ENCODE measurements at regions not wholly inside any gene's neighbourhood (a gene's known extent, or its start where the extent isn't known, plus 50 kb on each side); places are given as distances from the start of the nearest gene placed in this dataset.

GRCh38 chr18:14917311-14917710 is 169.3 kb downstream of the ANKRD30B start:
- Histone ChIP-seq H3K18ac (ENCODE audit: low read depth, low read length) (no peak overlapping the region), H2AK5ac (ENCODE audit: low read depth, low read length) (no peak overlapping the region), H3K9ac (ENCODE audit: low read depth, low read length) (no peak overlapping the region), H3K4me2 (ENCODE audit: low read depth, low read length) (no peak overlapping the region), H3K4me1 (ENCODE audit: control insufficient read depth, insufficient read depth, low read length) (no peaks in the 10 kb centered on the region), H4K91ac (ENCODE audit: insufficient read depth, low read depth, low read length) (no peak overlapping the region), H4K5ac (ENCODE audit: low read depth, low read length) (no peak overlapping the region), H3K9me1 (ENCODE audit: insufficient read depth, low read length) (no peaks in the 10 kb centered on the region), H3K27me3 (ENCODE audit: control insufficient read depth, insufficient read depth, low read length) (no peaks in the 10 kb centered on the region), H3K36me3 (ENCODE audit: control insufficient read depth, insufficient read depth, low read length) (no peaks in the 10 kb centered on the region), H3K4me3 (ENCODE audit: insufficient read depth, low read depth, low read length) (no peak overlapping the region), H2BK15ac (ENCODE audit: low read depth, low read length) (no peak overlapping the region), H2BK5ac (ENCODE audit: low read depth, low read length, poor library complexity, severe bottlenecking) (no peak overlapping the region), H3K14ac (replicated peaks; ENCODE audit: low read depth, low read length) (no peak overlapping the region), H2BK120ac (ENCODE audit: low read depth, low read length) (no peak overlapping the region), H3K23ac (ENCODE audit: low read depth, low read length) (no peak overlapping the region), H3K27ac (ENCODE audit: insufficient read depth, low read length) (no peak overlapping the region), H4K20me1 (ENCODE audit: insufficient read depth, low read length) (no peaks in the 10 kb centered on the region), H2BK20ac (ENCODE audit: low read depth, low read length) (no peak overlapping the region), H3K79me1 (ENCODE audit: low read depth in 1 of 2, low read length in 2 of 2) (no peaks in the 10 kb centered on the region), H3K56ac (ENCODE audit: extremely low read depth, insufficient read depth, low read length) (no peak overlapping the region), H2AFZ (replicated peaks; ENCODE audit: low read length, poor library complexity) (no peak overlapping the region), H3K9me3 (ENCODE audit: control insufficient read depth, insufficient read depth, low read length) (peaks cover 37% of the 10 kb centered on the region), H4K8ac (ENCODE audit: low read depth in 2 of 2, low read length in 2 of 2) (no peak overlapping the region), H2AK9ac (replicated peaks; ENCODE audit: low read depth, low read length, poor library complexity) (no peak overlapping the region), H3K4ac (ENCODE audit: low read depth, low read length) (no peak overlapping the region)
- intact Hi-C loops (cut with micrococcal nuclease) (no loop called here), in situ Hi-C loops (cut with MboI; ENCODE audit: low sequenced_read_pairs) (loop anchor here (10.0 kb wide), 1 partner anchor 57 kb away; no protein-coding TSS in a partner anchor), dilution Hi-C loops (cut with HindIII; ENCODE audit: low sequenced_read_pairs, unreplicated experiment) (no loop called here)
- DNase-seq (no peak), ATAC-seq (ENCODE audit: low read depth) (no peak)
- no CpG with 5 or more reads among the region's 3 CpGs for WGBS, 2 experiments (ENCODE audit: extremely low coverage in 2 of 2, insufficient read length in 1 of 2)
- ChIA-PET POLR2A (ENCODE audit: unreplicated experiment) (no interaction called here), CTCF (no interaction called here)
- no TSS peak for BruUV-seq (replicated peaks)
- TF ChIP-seq SMC3 (IDR thresholded peaks at IDR 0.05; ENCODE audit: low read depth, low read length) (no peak), MAZ (IDR thresholded peaks at IDR 0.05; ENCODE audit: borderline replicate concordance, low read depth, low read length) (no peak), FOS (IDR thresholded peaks at IDR 0.05; ENCODE audit: low read depth, low read length) (no peak), MAFK (IDR thresholded peaks at IDR 0.05; ENCODE audit: low read depth, low read length) (no peak), RCOR1 (IDR thresholded peaks at IDR 0.05; ENCODE audit: insufficient replicate concordance, low read length) (no peak), USF2 (IDR thresholded peaks at IDR 0.05; ENCODE audit: low read depth, low read length) (no peak)
